DND-41 (cell line): ENCODE measurements at regions not wholly inside any gene's neighbourhood (a gene's known extent, or its start where the extent isn't known, plus 50 kb on each side); places are given as distances from the start of the nearest gene placed in this dataset.

Source experiments
- ATAC-seq: fragments of 200-7000 bp; cut with Tn5 transposase; 3 replicates; pipeline ENCODE4 v1.9.1; 2021; ENCODE audit warnings: low read depth; ENCODE audit not compliant: insufficient read depth
- DNase-seq: peaks from one replicate; pipeline ENCODE4 v3.0.0-alpha.2; 2020
- H2AFZ ChIP-seq: 2 replicates; pipeline ENCODE4 v1.6.0; 2012; ENCODE audit warnings: low read depth, low read length
- H3K27ac ChIP-seq: 2 replicates; pipeline ENCODE4 v1.5.1; 2012; ENCODE audit warnings: low read length, inconsistent platforms
- H3K27me3 ChIP-seq: fragments of 200-600 bp; sonication (generic); 2 replicates; pipeline ENCODE4 v1.6.0; 2012; ENCODE audit warnings: low read length, mild to moderate bottlenecking, inconsistent platforms; ENCODE audit not compliant: insufficient read depth, poor library complexity
- H3K36me3 ChIP-seq: 2 replicates; pipeline ENCODE4 v1.5.1; 2012; ENCODE audit warnings: low read length, inconsistent platforms; ENCODE audit not compliant: insufficient read depth
- H3K4me1 ChIP-seq: 2 replicates; pipeline ENCODE4 v1.5.1; 2012; ENCODE audit warnings: mild to moderate bottlenecking, low read length; ENCODE audit not compliant: insufficient read depth
- H3K4me2 ChIP-seq: 2 replicates; pipeline ENCODE4 v1.6.0; 2012; ENCODE audit warnings: mild to moderate bottlenecking, moderate library complexity, low read length, inconsistent platforms; ENCODE audit not compliant: insufficient read depth
- H3K4me3 ChIP-seq, 2 experiments: fragments of 200-600 bp in 1 of 2; shearing (Covaris generic) in 1 of 2; 2 replicates each; pipeline ENCODE4 v1.5.1; 2012 to 2016; ENCODE audit warnings: inconsistent platforms in 2 of 2, low read length in 2 of 2, mild to moderate bottlenecking in 2 of 2, low read depth in 1 of 2, moderate library complexity in 1 of 2
- H3K79me2 ChIP-seq: 2 replicates; pipeline ENCODE4 v1.6.0; 2012; ENCODE audit warnings: low read length, inconsistent platforms; ENCODE audit not compliant: insufficient read depth
- H3K9ac ChIP-seq: 2 replicates; pipeline ENCODE4 v1.6.0; 2012; ENCODE audit warnings: low read depth, mild to moderate bottlenecking, inconsistent platforms, low read length, moderate library complexity
- H3K9me3 ChIP-seq: 2 replicates; pipeline ENCODE4 v1.5.1; 2012; ENCODE audit warnings: low read length, moderate library complexity, mild to moderate bottlenecking, inconsistent platforms; ENCODE audit not compliant: insufficient read depth, severe bottlenecking
- H4K20me1 ChIP-seq: 2 replicates; pipeline ENCODE4 v1.6.0; 2012; ENCODE audit warnings: low read length; ENCODE audit not compliant: insufficient read depth
- EZH2 ChIP-seq: IDR thresholded peaks from 3 replicates; pipeline ENCODE4 v1.6.1; 2012; ENCODE audit warnings: borderline replicate concordance, low read depth, mild to moderate bottlenecking, moderate library complexity, low read length, inconsistent platforms; ENCODE audit not compliant: severe bottlenecking
- TF ChIP-seq, protein P1 (sequence below): IDR thresholded peaks from 2 replicates; pipeline ENCODE4 v1.5.1; 2012; ENCODE audit warnings: borderline replicate concordance, low read length, moderate library complexity, mild to moderate bottlenecking; ENCODE audit not compliant: poor library complexity, severe bottlenecking; ENCODE audit errors: extremely low read depth

DNA sequence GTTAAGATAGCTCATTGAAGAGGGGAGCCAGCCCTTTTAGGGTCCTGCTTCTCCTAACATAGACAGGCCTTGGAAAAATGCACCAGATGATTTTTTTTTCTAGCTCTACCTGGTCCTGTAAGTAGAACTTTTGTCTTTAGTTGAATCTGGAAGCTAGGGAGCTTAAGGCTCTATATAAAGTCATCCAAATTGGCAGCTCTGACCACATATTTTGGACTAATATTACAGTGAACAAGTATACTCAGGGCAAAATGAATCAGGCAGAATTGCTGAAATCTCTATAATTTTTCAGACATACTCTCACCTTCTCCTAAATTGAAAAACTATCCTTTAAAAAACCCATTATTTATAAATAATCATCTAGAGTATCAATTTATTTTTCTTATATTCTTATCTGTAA lies 375.6 kb downstream of the OSTF1 start:
- Histone ChIP-seq H3K79me2 (no peaks in the 10 kb centered on the region), H3K4me3 (no peak overlapping the region), H3K9me3 (no peaks in the 10 kb centered on the region), H4K20me1 (no peaks in the 10 kb centered on the region), H3K4me1 (no peaks in the 10 kb centered on the region), H2AFZ (no peak overlapping the region), H3K27me3 (no peaks in the 10 kb centered on the region), H3K27ac (no peak overlapping the region), H3K4me2 (no peak overlapping the region), H3K36me3 (no peaks in the 10 kb centered on the region), H3K9ac (no peak overlapping the region)
- ATAC-seq (no peak), DNase-seq (no peak)
- TF ChIP-seq, protein P1, sequence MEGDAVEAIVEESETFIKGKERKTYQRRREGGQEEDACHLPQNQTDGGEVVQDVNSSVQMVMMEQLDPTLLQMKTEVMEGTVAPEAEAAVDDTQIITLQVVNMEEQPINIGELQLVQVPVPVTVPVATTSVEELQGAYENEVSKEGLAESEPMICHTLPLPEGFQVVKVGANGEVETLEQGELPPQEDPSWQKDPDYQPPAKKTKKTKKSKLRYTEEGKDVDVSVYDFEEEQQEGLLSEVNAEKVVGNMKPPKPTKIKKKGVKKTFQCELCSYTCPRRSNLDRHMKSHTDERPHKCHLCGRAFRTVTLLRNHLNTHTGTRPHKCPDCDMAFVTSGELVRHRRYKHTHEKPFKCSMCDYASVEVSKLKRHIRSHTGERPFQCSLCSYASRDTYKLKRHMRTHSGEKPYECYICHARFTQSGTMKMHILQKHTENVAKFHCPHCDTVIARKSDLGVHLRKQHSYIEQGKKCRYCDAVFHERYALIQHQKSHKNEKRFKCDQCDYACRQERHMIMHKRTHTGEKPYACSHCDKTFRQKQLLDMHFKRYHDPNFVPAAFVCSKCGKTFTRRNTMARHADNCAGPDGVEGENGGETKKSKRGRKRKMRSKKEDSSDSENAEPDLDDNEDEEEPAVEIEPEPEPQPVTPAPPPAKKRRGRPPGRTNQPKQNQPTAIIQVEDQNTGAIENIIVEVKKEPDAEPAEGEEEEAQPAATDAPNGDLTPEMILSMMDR, result no peak
- no peak for TF ChIP-seq EZH2

DNA sequence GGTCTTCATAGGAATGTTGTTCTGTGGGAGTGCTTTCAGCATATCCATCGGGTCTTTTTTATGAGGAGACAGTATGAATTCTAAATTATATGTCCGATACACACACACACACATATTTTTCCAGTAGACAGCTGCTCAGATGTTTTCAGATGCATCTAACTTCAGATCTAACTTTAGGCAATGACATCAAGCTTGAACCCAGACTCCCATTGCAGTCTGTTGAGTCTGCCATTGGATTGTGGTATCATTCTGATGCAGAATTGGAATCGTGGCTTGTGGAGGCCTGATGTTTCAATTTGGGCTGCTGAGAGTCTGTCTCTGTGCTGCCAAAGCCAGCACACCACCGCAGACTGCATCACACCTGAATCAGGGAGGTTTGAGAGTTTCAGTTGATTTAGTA lies 376.4 kb downstream of the OSTF1 start:
- H3K36me3 ChIP-seq, result no peaks in the 10 kb centered on the region
- H3K27me3 ChIP-seq, result no peaks in the 10 kb centered on the region
- H2AFZ ChIP-seq, result no peak overlapping the region
- no peaks in the 10 kb centered on the region for H3K9me3 ChIP-seq
- ATAC-seq (no peak), DNase-seq (no peak)
- no peaks in the 10 kb centered on the region for H4K20me1 ChIP-seq
- no peak overlapping the region for H3K9ac ChIP-seq
- H3K27ac ChIP-seq, result no peak overlapping the region
- H3K4me3 ChIP-seq, result no peak overlapping the region
- no peaks in the 10 kb centered on the region for H3K79me2 ChIP-seq
- no peaks in the 10 kb centered on the region for H3K4me1 ChIP-seq
- no peak overlapping the region for H3K4me2 ChIP-seq
- TF ChIP-seq, protein P1, result no peak
- TF ChIP-seq EZH2, result no peak

DNA sequence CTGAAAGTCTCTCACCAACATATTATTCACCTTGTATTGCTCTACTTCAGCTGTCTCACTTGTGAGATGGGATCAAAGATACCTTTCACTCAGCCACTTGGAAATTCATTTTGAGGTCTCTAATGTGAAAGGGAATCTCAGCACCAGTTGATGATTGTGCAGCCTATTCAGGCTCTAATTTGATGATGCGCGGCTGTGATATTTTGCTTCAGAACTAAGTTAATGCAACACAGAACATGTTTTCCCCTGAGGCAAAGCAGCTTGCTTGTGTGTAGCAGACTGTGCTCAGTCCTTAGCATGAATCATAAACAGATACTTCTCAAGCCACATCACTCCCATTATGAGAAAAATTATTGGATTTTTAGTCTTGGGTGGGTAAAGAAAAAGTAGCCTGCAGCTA lies 378.8 kb downstream of the OSTF1 start:
- Histone ChIP-seq H3K9me3 (no peaks in the 10 kb centered on the region), H3K27ac (no peak overlapping the region), H3K4me1 (no peaks in the 10 kb centered on the region), H3K27me3 (peaks cover 3% of the 10 kb centered on the region), H3K4me2 (no peak overlapping the region), H4K20me1 (no peaks in the 10 kb centered on the region), H2AFZ (no peak overlapping the region), H3K9ac (no peak overlapping the region), H3K79me2 (no peaks in the 10 kb centered on the region), H3K4me3 (no peak overlapping the region), H3K36me3 (no peaks in the 10 kb centered on the region)
- no peak for DNase-seq
- TF ChIP-seq EZH2, result no peak
- TF ChIP-seq, protein P1, result no peak
- no peak for ATAC-seq

DNA sequence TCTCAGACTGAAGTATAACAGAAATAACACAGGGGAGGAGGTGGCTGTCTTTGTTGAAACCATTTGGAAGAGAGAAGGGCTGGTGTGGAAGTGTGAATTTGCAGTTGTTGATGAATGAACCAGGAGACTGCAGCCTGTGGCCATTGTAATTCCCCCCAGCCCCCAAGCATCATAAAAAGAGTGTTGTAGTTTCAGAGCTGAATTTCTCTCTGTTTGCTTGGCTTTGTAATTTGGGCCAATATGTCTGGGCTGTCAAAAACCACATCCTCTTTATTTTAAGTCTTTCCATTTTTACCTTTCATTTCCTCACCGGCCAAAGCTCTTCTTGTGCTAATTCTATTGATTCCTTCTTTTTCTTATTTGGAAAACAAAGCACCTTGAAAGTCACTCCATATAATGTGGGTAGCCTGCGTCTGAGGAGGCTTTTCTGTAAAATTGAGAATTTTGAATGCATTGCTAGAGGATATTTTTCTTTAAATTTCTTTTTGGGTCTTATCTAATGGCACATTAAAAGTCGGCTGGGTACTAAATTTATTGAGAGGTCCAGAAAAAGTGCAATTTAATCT lies 383.3 kb downstream of the OSTF1 start:
- DNase-seq (no peak), ATAC-seq (no peak)
- no peak for TF ChIP-seq EZH2
- TF ChIP-seq, protein P1, result no peak
- H3K9ac ChIP-seq, result no peak overlapping the region
- no peaks in the 10 kb centered on the region for H4K20me1 ChIP-seq
- no peaks in the 10 kb centered on the region for H3K36me3 ChIP-seq
- no peaks in the 10 kb centered on the region for H3K4me1 ChIP-seq
- no peak overlapping the region for H3K4me3 ChIP-seq
- H3K79me2 ChIP-seq, result no peaks in the 10 kb centered on the region
- no peak overlapping the region for H2AFZ ChIP-seq
- H3K4me2 ChIP-seq, result no peak overlapping the region
- H3K9me3 ChIP-seq, result no peaks in the 10 kb centered on the region
- H3K27ac ChIP-seq, result no peak overlapping the region
- peaks cover 3% of the 10 kb centered on the region for H3K27me3 ChIP-seq
